ENCODE measurements at regions not wholly inside any gene's neighbourhood (a gene's known extent, or its start where the extent isn't known, plus 50 kb on each side); places are given as distances from the start of the nearest gene placed in this dataset.
A peak's percentile ranks its signal among the peaks of the same experiment; 100 is the strongest.

DNA sequence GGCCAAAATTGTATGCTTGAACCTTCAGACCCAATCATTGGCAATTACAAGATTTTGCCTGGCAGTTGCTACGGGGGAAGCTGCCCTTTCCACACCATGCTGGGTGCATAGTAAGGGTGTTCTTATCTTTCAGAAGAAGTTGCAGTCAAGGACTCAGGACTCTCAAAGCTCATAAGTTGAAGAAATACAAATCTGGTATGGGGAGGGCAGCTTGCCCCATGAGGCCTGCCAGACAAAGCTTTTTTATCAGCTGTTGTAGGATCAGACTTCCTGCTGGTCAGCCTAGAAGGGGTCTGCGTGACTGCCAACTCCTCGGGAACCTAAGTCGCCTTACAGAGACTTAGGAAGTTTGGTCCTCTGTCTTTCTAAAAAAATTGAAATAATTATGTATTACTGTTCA lies 174.9 kb upstream of the TECRL start:
- Histone ChIP-seq H3K36me3 (ENCODE audit: low read depth, low read length) (no peaks in the 10 kb centered on the region), H3K4me1 (ENCODE audit: insufficient read depth, low read length) (no peaks in the 10 kb centered on the region), H3K9me2 (replicated peaks; ENCODE audit: low read length) (no peaks in the 10 kb centered on the region), H3K9ac (ENCODE audit: low read length) (no peak overlapping the region), H3K4me3 (ENCODE audit: low read length) (no peak overlapping the region), H3F3A (ENCODE audit: low read length, unreplicated experiment) (no peaks in the 10 kb centered on the region), H2AFZ (ENCODE audit: low read length) (no peak overlapping the region), H3K27ac (ENCODE audit: low read length) (no peak overlapping the region), H3K9me3 (ENCODE audit: low read length) (no peaks in the 10 kb centered on the region), H3K4me2 (ENCODE audit: low read length) (no peak overlapping the region), H3K27me3 (ENCODE audit: low read length) (no peaks in the 10 kb centered on the region), H3K79me2 (ENCODE audit: low read length) (no peaks in the 10 kb centered on the region), H4K20me1 (ENCODE audit: low read length) (no peaks in the 10 kb centered on the region)
- POLR2A ChIA-PET (ENCODE audit: unreplicated experiment): no interaction called here
- TF ChIP-seq, protein P1, sequence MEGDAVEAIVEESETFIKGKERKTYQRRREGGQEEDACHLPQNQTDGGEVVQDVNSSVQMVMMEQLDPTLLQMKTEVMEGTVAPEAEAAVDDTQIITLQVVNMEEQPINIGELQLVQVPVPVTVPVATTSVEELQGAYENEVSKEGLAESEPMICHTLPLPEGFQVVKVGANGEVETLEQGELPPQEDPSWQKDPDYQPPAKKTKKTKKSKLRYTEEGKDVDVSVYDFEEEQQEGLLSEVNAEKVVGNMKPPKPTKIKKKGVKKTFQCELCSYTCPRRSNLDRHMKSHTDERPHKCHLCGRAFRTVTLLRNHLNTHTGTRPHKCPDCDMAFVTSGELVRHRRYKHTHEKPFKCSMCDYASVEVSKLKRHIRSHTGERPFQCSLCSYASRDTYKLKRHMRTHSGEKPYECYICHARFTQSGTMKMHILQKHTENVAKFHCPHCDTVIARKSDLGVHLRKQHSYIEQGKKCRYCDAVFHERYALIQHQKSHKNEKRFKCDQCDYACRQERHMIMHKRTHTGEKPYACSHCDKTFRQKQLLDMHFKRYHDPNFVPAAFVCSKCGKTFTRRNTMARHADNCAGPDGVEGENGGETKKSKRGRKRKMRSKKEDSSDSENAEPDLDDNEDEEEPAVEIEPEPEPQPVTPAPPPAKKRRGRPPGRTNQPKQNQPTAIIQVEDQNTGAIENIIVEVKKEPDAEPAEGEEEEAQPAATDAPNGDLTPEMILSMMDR (conservative IDR thresholded peaks at IDR 0.05; ENCODE audit: low read depth, low read length): no peak
- no peak for TF ChIP-seq EZH2phosphoT487 (IDR thresholded peaks at IDR 0.05; ENCODE audit: borderline replicate concordance, low read length)
- TF ChIP-seq EZH2 (IDR thresholded peaks at IDR 0.05; ENCODE audit: low read length, unreplicated experiment): no peak
- CTCF ChIA-PET: no interaction called here
- intact Hi-C loops (cut with micrococcal nuclease): loop anchor here (2.0 kb wide), 1 partner anchor 425 kb away; no protein-coding TSS in a partner anchor
- no peak for DNase-seq
- no TSS peak for BruUV-seq (replicated peaks)
- ATAC-seq: no peak

DNA sequence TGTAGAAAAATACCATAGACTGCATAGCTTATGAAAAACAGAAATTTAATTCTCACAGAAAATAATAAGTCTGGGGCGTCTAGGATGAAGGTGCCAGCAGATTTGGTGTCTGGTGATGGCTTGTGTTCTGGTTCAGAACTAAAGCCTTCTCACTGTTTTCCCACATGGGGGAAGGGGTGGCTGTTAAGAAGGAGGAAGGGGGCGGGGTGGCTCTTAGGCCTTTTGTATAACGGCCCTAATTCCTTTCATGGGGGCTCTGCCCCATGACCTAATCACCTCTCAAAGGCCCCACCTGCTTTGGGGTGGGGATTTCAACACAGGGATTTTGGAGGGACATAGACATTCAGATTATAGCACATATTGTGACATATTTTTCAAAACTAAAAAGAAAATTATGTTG lies 173.2 kb upstream of the TECRL start:
- intact Hi-C loops (cut with micrococcal nuclease): no loop called here
- TF ChIP-seq EZH2 (IDR thresholded peaks at IDR 0.05; ENCODE audit: low read length, unreplicated experiment) (no peak), EZH2phosphoT487 (IDR thresholded peaks at IDR 0.05; ENCODE audit: borderline replicate concordance, low read length) (no peak)
- TF ChIP-seq, protein P1 (conservative IDR thresholded peaks at IDR 0.05; ENCODE audit: low read depth, low read length): no peak
- H2AFZ ChIP-seq (ENCODE audit: low read length): no peak overlapping the region

DNA sequence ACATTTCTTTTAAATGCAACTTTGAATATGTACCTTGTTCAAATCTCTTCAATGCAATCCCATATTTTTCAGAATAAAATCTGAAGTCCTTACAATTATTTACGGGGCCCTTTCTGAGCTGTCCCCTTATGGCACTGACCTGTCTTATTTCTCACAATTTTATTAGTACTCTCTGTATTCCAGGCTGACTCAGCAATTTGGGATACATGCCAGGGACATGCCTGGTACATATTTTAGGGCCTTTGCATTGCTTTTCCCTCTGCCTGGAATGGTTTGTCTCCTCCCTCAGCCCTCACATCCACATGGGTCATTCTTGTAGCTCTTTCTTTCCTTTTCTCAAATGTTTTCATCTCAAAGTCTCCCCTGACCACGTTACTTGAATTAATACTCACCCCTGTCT lies 172.2 kb upstream of the TECRL start:
- intact Hi-C loops (cut with micrococcal nuclease): no loop called here
- ATAC-seq: peak; percentile 87
- no peaks in the 10 kb centered on the region for H3K9me3 ChIP-seq (ENCODE audit: low read length)
- DNase-seq: peak; percentile 83
- H3K4me1 ChIP-seq (ENCODE audit: insufficient read depth, low read length): no peaks in the 10 kb centered on the region
- peak overlapping the region; percentile 2; the same call in 1 of the 2 replicates for H2AFZ ChIP-seq (ENCODE audit: low read length)
- no peak overlapping the region for H3K4me2 ChIP-seq (ENCODE audit: low read length)
- BruUV-seq (replicated peaks): no TSS peak
- H3K79me2 ChIP-seq (ENCODE audit: low read length): no peaks in the 10 kb centered on the region
- H3K27me3 ChIP-seq (ENCODE audit: low read length): no peaks in the 10 kb centered on the region
- no peak for TF ChIP-seq EZH2phosphoT487 (IDR thresholded peaks at IDR 0.05; ENCODE audit: borderline replicate concordance, low read length)
- TF ChIP-seq, protein P1 (conservative IDR thresholded peaks at IDR 0.05; ENCODE audit: low read depth, low read length): no peak
- TF ChIP-seq EZH2 (IDR thresholded peaks at IDR 0.05; ENCODE audit: low read length, unreplicated experiment): no peak
- POLR2A ChIA-PET (ENCODE audit: unreplicated experiment): no interaction called here
- H3K36me3 ChIP-seq (ENCODE audit: low read depth, low read length): no peaks in the 10 kb centered on the region
- H3F3A ChIP-seq (ENCODE audit: low read length, unreplicated experiment): no peaks in the 10 kb centered on the region
- H3K27ac ChIP-seq (ENCODE audit: low read length): no peak overlapping the region
- H3K9ac ChIP-seq (ENCODE audit: low read length): no peak overlapping the region
- no peaks in the 10 kb centered on the region for H4K20me1 ChIP-seq (ENCODE audit: low read length)
- no peak overlapping the region for H3K4me3 ChIP-seq (ENCODE audit: low read length)
- no peaks in the 10 kb centered on the region for H3K9me2 ChIP-seq (replicated peaks; ENCODE audit: low read length)
- CTCF ChIA-PET: interaction anchor here (0.6 kb wide), 1 partner anchor 1286 kb away, joined by 5 read pairs; no protein-coding TSS in a partner anchor

More for the DNA sequence above, 173.2 kb upstream of the TECRL start:
- POLR2A ChIA-PET (ENCODE audit: unreplicated experiment): no interaction called here
- DNase-seq (no peak), ATAC-seq (no peak)
- Histone ChIP-seq H3K9me2 (replicated peaks; ENCODE audit: low read length) (no peaks in the 10 kb centered on the region), H3K4me3 (ENCODE audit: low read length) (no peak overlapping the region), H3K79me2 (ENCODE audit: low read length) (no peaks in the 10 kb centered on the region), H3K4me2 (ENCODE audit: low read length) (no peak overlapping the region), H3K9ac (ENCODE audit: low read length) (no peak overlapping the region), H3K27me3 (ENCODE audit: low read length) (no peaks in the 10 kb centered on the region), H4K20me1 (ENCODE audit: low read length) (no peaks in the 10 kb centered on the region), H3K27ac (ENCODE audit: low read length) (no peak overlapping the region), H3F3A (ENCODE audit: low read length, unreplicated experiment) (no peaks in the 10 kb centered on the region), H3K4me1 (ENCODE audit: insufficient read depth, low read length) (no peaks in the 10 kb centered on the region), H3K36me3 (ENCODE audit: low read depth, low read length) (no peaks in the 10 kb centered on the region), H3K9me3 (ENCODE audit: low read length) (no peaks in the 10 kb centered on the region)
- BruUV-seq (replicated peaks): no TSS peak
- CTCF ChIA-PET: no interaction called here
